ENCODE measurements at regions not wholly inside any gene's neighbourhood (a gene's known extent, or its start where the extent isn't known, plus 50 kb on each side); places are given as distances from the start of the nearest gene placed in this dataset.

DNA sequence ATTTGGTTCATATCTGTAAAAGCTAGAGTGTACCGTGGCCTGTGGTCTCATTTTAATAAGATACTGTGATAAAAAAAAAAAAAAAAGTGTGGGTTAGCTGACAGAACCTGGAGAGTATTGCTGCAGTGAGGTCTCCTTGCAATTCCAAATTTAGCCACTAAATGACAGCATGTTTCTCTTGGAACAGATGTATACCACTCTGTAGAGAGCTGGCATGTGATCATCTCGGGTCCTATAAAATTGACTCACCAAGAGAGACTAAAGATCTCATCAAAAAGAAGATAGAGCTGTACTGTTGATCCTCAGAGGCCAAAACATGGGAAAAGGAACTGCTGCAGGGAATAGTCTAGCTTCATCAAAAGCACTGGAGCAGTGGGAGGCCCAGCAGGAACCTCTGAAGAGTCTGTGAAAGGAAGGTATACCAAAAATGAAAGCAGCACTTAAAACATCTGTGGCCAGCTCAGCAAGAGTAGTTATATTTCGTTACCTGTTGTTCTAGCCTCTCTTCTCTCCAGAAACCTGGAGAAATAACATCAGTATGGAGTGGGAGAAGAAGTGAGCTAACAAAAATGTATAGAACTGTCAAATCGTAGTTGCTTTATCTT is 826.8 kb downstream of the EFNA5 start:
- intact Hi-C loops (cut with micrococcal nuclease) (loop anchor here (2.0 kb wide), 1 partner anchor 405 kb away; no protein-coding TSS in a partner anchor), dilution Hi-C loops (cut with MboI; ENCODE audit: extremely low pct_ligation_motif_present, low sequenced_read_pairs) (no loop called here)
- Histone ChIP-seq H3K9ac (replicated peaks; ENCODE audit: extremely low read depth, insufficient read depth, low read length) (no peak overlapping the region), H3K4me3 (replicated peaks in 1 of 3; ENCODE audit: insufficient read depth in 1 of 3, low read depth in 1 of 3, low read length in 3 of 3) (no peak overlapping the region), H3K36me3 (ENCODE audit: control insufficient read depth in 2 of 2, extremely low read depth in 1 of 2, insufficient read depth in 2 of 2, low read length in 2 of 2) (no peaks in the 10 kb centered on the region), H3K27ac (ENCODE audit: insufficient read depth, low read depth, low read length) (no peak overlapping the region), H4K20me1 (replicated peaks; ENCODE audit: control insufficient read depth, extremely low read depth, insufficient read depth, low read length) (no peaks in the 10 kb centered on the region), H3K4me1 (ENCODE audit: control insufficient read depth, extremely low read depth, insufficient read depth, low read length) (no peaks in the 10 kb centered on the region), H3K79me2 (ENCODE audit: control insufficient read depth, insufficient read depth, low read length) (no peaks in the 10 kb centered on the region), H2AFZ (ENCODE audit: low read depth, low read length) (no peak overlapping the region), H3K4me2 (ENCODE audit: insufficient read depth, low read length) (no peak overlapping the region), H3K9me1 (replicated peaks; ENCODE audit: control insufficient read depth, extremely low read depth, insufficient read depth, low read length) (no peaks in the 10 kb centered on the region), H3K9me3 (replicated peaks; ENCODE audit: control insufficient read depth, insufficient read depth, low read length) (no peaks in the 10 kb centered on the region), H3K27me3 (ENCODE audit: control insufficient read depth in 2 of 2, insufficient read depth in 2 of 2, low read length in 2 of 2) (no peaks in the 10 kb centered on the region)
- POLR2A ChIA-PET, result no interaction called here
- no peak for FAIRE-seq
- DNase-seq (ENCODE audit: low read depth, low spot score), result peak; percentile 26
- no TSS peak for BruUV-seq (replicated peaks)
- CTCF ChIA-PET, result interaction anchor here (0.6 to 2.4 kb wide), 15 partner anchors 9 to 828 kb away, joined by 3 to 13 read pairs (median 5); no protein-coding TSS in a partner anchor
- TF ChIP-seq, protein P1, sequence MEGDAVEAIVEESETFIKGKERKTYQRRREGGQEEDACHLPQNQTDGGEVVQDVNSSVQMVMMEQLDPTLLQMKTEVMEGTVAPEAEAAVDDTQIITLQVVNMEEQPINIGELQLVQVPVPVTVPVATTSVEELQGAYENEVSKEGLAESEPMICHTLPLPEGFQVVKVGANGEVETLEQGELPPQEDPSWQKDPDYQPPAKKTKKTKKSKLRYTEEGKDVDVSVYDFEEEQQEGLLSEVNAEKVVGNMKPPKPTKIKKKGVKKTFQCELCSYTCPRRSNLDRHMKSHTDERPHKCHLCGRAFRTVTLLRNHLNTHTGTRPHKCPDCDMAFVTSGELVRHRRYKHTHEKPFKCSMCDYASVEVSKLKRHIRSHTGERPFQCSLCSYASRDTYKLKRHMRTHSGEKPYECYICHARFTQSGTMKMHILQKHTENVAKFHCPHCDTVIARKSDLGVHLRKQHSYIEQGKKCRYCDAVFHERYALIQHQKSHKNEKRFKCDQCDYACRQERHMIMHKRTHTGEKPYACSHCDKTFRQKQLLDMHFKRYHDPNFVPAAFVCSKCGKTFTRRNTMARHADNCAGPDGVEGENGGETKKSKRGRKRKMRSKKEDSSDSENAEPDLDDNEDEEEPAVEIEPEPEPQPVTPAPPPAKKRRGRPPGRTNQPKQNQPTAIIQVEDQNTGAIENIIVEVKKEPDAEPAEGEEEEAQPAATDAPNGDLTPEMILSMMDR (IDR thresholded peaks at IDR 0.05; ENCODE audit: extremely low read depth in 1 of 2, insufficient read depth in 1 of 2, low read depth in 1 of 2, low read length in 2 of 2), result peak; percentile 13 to 20
- TF ChIP-seq GATA2 (IDR thresholded peaks at IDR 0.05; ENCODE audit: insufficient read depth, insufficient read length, low read depth, low read length), result no peak

DNA sequence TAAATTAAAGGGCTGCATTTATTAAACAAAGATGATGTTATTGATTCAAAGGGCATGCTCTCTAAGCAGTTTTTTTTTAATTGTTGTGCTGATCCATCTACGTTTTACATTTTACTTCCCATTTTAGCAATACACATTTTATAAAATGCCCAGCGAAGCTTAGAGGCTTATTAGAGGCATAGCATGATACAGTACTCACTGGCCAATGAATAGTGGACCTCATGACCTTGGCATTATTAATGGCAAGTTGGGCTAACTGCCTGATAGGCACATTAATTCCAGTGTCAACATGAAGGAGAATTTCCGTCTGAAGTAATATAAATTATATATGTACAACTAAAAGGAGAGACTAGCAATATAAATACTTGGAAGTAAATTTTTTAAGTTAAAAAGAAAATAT is 837.2 kb downstream of the EFNA5 start:
- dilution Hi-C loops (cut with MboI; ENCODE audit: extremely low pct_ligation_motif_present, low sequenced_read_pairs) (no loop called here), intact Hi-C loops (cut with micrococcal nuclease) (no loop called here)
- CTCF ChIA-PET, result interaction anchor here (2.0 kb wide), 1 partner anchor 11 kb away, joined by 8 read pairs; no protein-coding TSS in a partner anchor
- H3K36me3 ChIP-seq (ENCODE audit: control insufficient read depth in 2 of 2, extremely low read depth in 1 of 2, insufficient read depth in 2 of 2, low read length in 2 of 2), result no peaks in the 10 kb centered on the region
- no peaks in the 10 kb centered on the region for H3K9me3 ChIP-seq (replicated peaks; ENCODE audit: control insufficient read depth, insufficient read depth, low read length)
- H3K4me3 ChIP-seq (replicated peaks in 1 of 3; ENCODE audit: insufficient read depth in 1 of 3, low read depth in 1 of 3, low read length in 3 of 3), result no peak overlapping the region
- BruUV-seq (replicated peaks), result no TSS peak
- no peaks in the 10 kb centered on the region for H3K4me1 ChIP-seq (ENCODE audit: control insufficient read depth, extremely low read depth, insufficient read depth, low read length)
- no peak overlapping the region for H3K4me2 ChIP-seq (ENCODE audit: insufficient read depth, low read length)
- H2AFZ ChIP-seq (ENCODE audit: low read depth, low read length), result no peak overlapping the region
- H3K27ac ChIP-seq (ENCODE audit: insufficient read depth, low read depth, low read length), result no peak overlapping the region
- DNase-seq (ENCODE audit: low read depth, low spot score) (no peak), FAIRE-seq (no peak)
- H3K9me1 ChIP-seq (replicated peaks; ENCODE audit: control insufficient read depth, extremely low read depth, insufficient read depth, low read length), result peaks cover 2% of the 10 kb centered on the region
- POLR2A ChIA-PET, result no interaction called here
- H4K20me1 ChIP-seq (replicated peaks; ENCODE audit: control insufficient read depth, extremely low read depth, insufficient read depth, low read length), result no peaks in the 10 kb centered on the region
- no peak overlapping the region for H3K9ac ChIP-seq (replicated peaks; ENCODE audit: extremely low read depth, insufficient read depth, low read length)
- H3K27me3 ChIP-seq (ENCODE audit: control insufficient read depth in 2 of 2, insufficient read depth in 2 of 2, low read length in 2 of 2), result no peaks in the 10 kb centered on the region
- TF ChIP-seq POLR2A (IDR thresholded peaks at IDR 0.05; ENCODE audit: low read depth, low read length) (no peak), EZH2 (IDR thresholded peaks at IDR 0.05; ENCODE audit: borderline replicate concordance, low read depth, low read length, severe bottlenecking) (no peak), POLR2AphosphoS5 (IDR thresholded peaks at IDR 0.05; ENCODE audit: insufficient read depth, low read depth, low read length) (no peak), GATA2 (IDR thresholded peaks at IDR 0.05; ENCODE audit: insufficient read depth, insufficient read length, low read depth, low read length) (no peak), FOS (IDR thresholded peaks at IDR 0.05; ENCODE audit: borderline replicate concordance, insufficient read depth, low read length) (no peak)
- no peaks in the 10 kb centered on the region for H3K79me2 ChIP-seq (ENCODE audit: control insufficient read depth, insufficient read depth, low read length)

All from endothelial cell of umbilical vein (primary cell).